K562 (cell line): ENCODE measurements at regions not wholly inside any gene's neighbourhood (a gene's known extent, or its start where the extent isn't known, plus 50 kb on each side); places are given as distances from the start of the nearest gene placed in this dataset.

ENCODE experiments used
- ATAC-seq: fragments of 200-7000 bp; cut with Tn5 transposase; 3 replicates; pipeline ENCODE4 v1.9.1; 2020; ENCODE audit warnings: moderate library complexity
- BruUV-seq: library from RNA; stranded (reverse); fragments of 400-500 nt; replicated peaks from 2 replicates; lab custom pipeline; 2021; lab: Mats Ljungman, UMichigan
- CTCF ChIA-PET: fragments of 300-600 bp; formaldehyde crosslinking; extraction: SDS; loops from one replicate; lab custom pipeline; 2021; ENCODE audit warnings: low intra/inter-chr PET ratio; lab: Yijun Ruan, JAX
- POLR2A ChIA-PET: fragments of 300-600, 350-650 bp; sonication (Branson Sonifier 250); formaldehyde crosslinking; extraction: SDS; loops from one replicate; lab custom pipeline; 2021; ENCODE audit warnings: antibody characterized with exemption, inconsistent platforms; lab: Yijun Ruan, JAX
- DNase-seq, 4 experiments: peaks; one replicate each; pipeline versions ENCODE4 v3.0.0 to v3.0.0-alpha.2; 2011 to 2018; ENCODE audit warnings: low spot score in 3 of 4, mixed read lengths in 3 of 4; ENCODE audit errors: extremely low read depth in 1 of 4
- FAIRE-seq: peaks from 2 replicates; lab custom pipeline; 2011; peaks lifted over from hg19 to GRCh38; lab: Jason Lieb, UNC
- H2AFZ ChIP-seq: 2 replicates; pipeline ENCODE4 v1.6.0; 2011; ENCODE audit warnings: low read depth, low read length, control low read depth, inconsistent platforms
- H3K27ac ChIP-seq: fragments of 200-600 bp; 3 replicates; pipeline ENCODE4 v1.8.0; 2011; ENCODE audit warnings: low read depth, mild to moderate bottlenecking, control low read depth, inconsistent platforms, low read length, moderate library complexity, mixed read lengths; ENCODE audit errors: extremely low read depth
- H3K27me3 ChIP-seq, 2 experiments: fragments of 300-600 bp in 1 of 2; 2 replicates in 1 of 2; 3 replicates in 1 of 2; pipeline versions ENCODE4 v1.6.0 to v1.8.0; 2011; ENCODE audit warnings: inconsistent platforms in 2 of 2, low read length in 2 of 2, mild to moderate bottlenecking in 1 of 2, mixed read lengths in 1 of 2, moderate library complexity in 1 of 2; ENCODE audit not compliant: control insufficient read depth in 2 of 2, insufficient read depth in 2 of 2
- H3K36me3 ChIP-seq: fragments of 300-600 bp; 3 replicates; pipeline ENCODE4 v1.8.0; 2011; ENCODE audit warnings: mild to moderate bottlenecking, low read length, inconsistent platforms; ENCODE audit not compliant: control insufficient read depth, insufficient read depth
- H3K4me1 ChIP-seq, 2 experiments: fragments of 200-600 bp in 1 of 2; replicated peaks in 1 of 2; 2 replicates in 1 of 2; 3 replicates in 1 of 2; pipeline versions ENCODE4 v1.5.1 to v1.8.0; 2011; ENCODE audit warnings: inconsistent platforms in 2 of 2, low read length in 2 of 2, mild to moderate bottlenecking in 1 of 2, mixed read lengths in 1 of 2, moderate library complexity in 1 of 2; ENCODE audit not compliant: control insufficient read depth in 2 of 2, insufficient read depth in 2 of 2
- H3K4me2 ChIP-seq: 2 replicates; pipeline ENCODE4 v1.6.1; 2011; ENCODE audit warnings: low read length, control low read depth, inconsistent platforms, mixed read lengths; ENCODE audit not compliant: insufficient read depth
- H3K4me3 ChIP-seq: fragments of 200-600 bp; sonication (generic), shearing (Covaris generic); 2 replicates; pipeline ENCODE4 v1.5.1; 2016; ENCODE audit warnings: control low read depth, inconsistent platforms
- H3K79me2 ChIP-seq: fragments of 200-600 bp; 3 replicates; pipeline ENCODE4 v1.8.0; 2011; ENCODE audit warnings: low read length, inconsistent platforms; ENCODE audit not compliant: control insufficient read depth, insufficient read depth
- H3K9ac ChIP-seq, 2 experiments: 2 replicates each; pipeline versions ENCODE4 v1.6.0 to v1.6.1; 2011; ENCODE audit warnings: low read depth in 2 of 2, low read length in 2 of 2, control low read depth in 1 of 2, inconsistent platforms in 1 of 2, mild to moderate bottlenecking in 1 of 2, mixed read lengths in 1 of 2; ENCODE audit not compliant: insufficient read depth in 1 of 2
- H3K9me1 ChIP-seq: one replicate; pipeline ENCODE4 v1.6.0; 2011; ENCODE audit warnings: inconsistent platforms, mild to moderate bottlenecking, low read length, moderate library complexity; ENCODE audit not compliant: control insufficient read depth, insufficient read depth
- H3K9me3 ChIP-seq: replicated peaks from 2 replicates; pipeline ENCODE4 v1.5.1; 2011; ENCODE audit warnings: low read depth, low read length, inconsistent platforms; ENCODE audit not compliant: control insufficient read depth, insufficient read depth
- H4K20me1 ChIP-seq: replicated peaks from 2 replicates; pipeline ENCODE4 v1.6.1; 2011; ENCODE audit warnings: low read length, inconsistent platforms, mixed read lengths; ENCODE audit not compliant: control insufficient read depth, insufficient read depth
- CEBPG ChIP-seq, 3 experiments: fragments of 200-800 bp in 1 of 3; sonication (Bioruptor generic) in 1 of 3; sonication (generic) in 1 of 3; formaldehyde crosslinking in 1 of 3; IDR thresholded peaks in 2 of 3; conservative IDR thresholded peaks in 1 of 3; 2 replicates each; pipeline versions ENCODE4 v1.6.1 to v1.8.0; 2016 to 2022; ENCODE audit warnings: missing compliant biosample characterization in 2 of 3, missing genetic modification characterization in 2 of 3, mild to moderate bottlenecking in 1 of 3, missing genetic modification reagents in 1 of 3
- DMBX1 ChIP-seq: fragments of 250-450 bp; sonication (Bioruptor Pico); IDR thresholded peaks from 2 replicates; pipeline ENCODE4 v1.8.0; 2022; ENCODE audit warnings: inconsistent platforms, mild to moderate bottlenecking, moderate library complexity, borderline replicate concordance
- GABPA ChIP-seq: fragments of 200-800 bp; sonication (Bioruptor generic); conservative IDR thresholded peaks from 2 replicates; pipeline ENCODE4 v1.6.1; 2016; ENCODE audit warnings: low read depth, missing genetic modification characterization, missing compliant biosample characterization
- HIVEP1 ChIP-seq: fragments of 250-450 bp; sonication (Bioruptor Pico); IDR thresholded peaks from 2 replicates; pipeline ENCODE4 v1.4.0; 2020; ENCODE audit warnings: mild to moderate bottlenecking
- SMARCB1 ChIP-seq: IDR thresholded peaks from 2 replicates; pipeline ENCODE4 v1.6.1; 2011; ENCODE audit warnings: improper control_type of control experiment, low read depth; ENCODE audit not compliant: insufficient read length
- TRIM24 ChIP-seq, 2 experiments: fragments of 450-650 bp; IDR thresholded peaks; 2 replicates each; pipeline ENCODE4 v1.6.1; 2016
- ZNF311 ChIP-seq: fragments of 250-450 bp; sonication (Bioruptor Pico); IDR thresholded peaks from 2 replicates; pipeline ENCODE4 v1.4.0; 2020; ENCODE audit warnings: mild to moderate bottlenecking, moderate library complexity
- ZNF79 ChIP-seq: fragments of 250-450 bp; sonication (Bioruptor Pico); IDR thresholded peaks from 2 replicates; pipeline ENCODE4 v1.4.0; 2020; ENCODE audit warnings: low read depth, mild to moderate bottlenecking, moderate library complexity
- WGBS: fragments of 100-300 bp; shearing (Covaris generic); methylation state at CpG from one replicate; pipeline ENCODE4 v1.1.6; 2016; ENCODE audit warnings: low coverage, mixed read lengths; ENCODE audit not compliant: insufficient coverage; ENCODE audit errors: missing lambda C conversion rate; 5-methylcytosine and 5-hydroxymethylcytosine counted together
- in situ Hi-C: fragments of 300-500 bp; cut with MboI; formaldehyde crosslinking; loops from 4 replicates; pipeline ENCODE4 v1.15.0; 2018; ENCODE audit warnings: inconsistent platforms, mixed read lengths
- intact Hi-C: fragments of 100-400 bp; cut with micrococcal nuclease; formaldehyde crosslinking; loops from 2 replicates; pipeline ENCODE4 v1.14.2; 2022

GRCh38 chr20:6384956-6385486 lies 262.2 kb upstream of the FERMT1 start:
- no peak for FAIRE-seq
- ChIA-PET POLR2A (no interaction called here), CTCF (no interaction called here)
- Histone ChIP-seq H3K9me3 (no peaks in the 10 kb centered on the region), H3K9me1 (no peaks in the 10 kb centered on the region), H3K27ac (no peak overlapping the region), H3K4me3 (no peak overlapping the region), H3K9ac (no peak overlapping the region), H3K4me1 (no peaks in the 10 kb centered on the region), H2AFZ (no peak overlapping the region), H3K79me2 (no peaks in the 10 kb centered on the region), H3K4me2 (no peak overlapping the region), H3K27me3 (no peaks in the 10 kb centered on the region), H3K36me3 (no peaks in the 10 kb centered on the region), H4K20me1 (no peaks in the 10 kb centered on the region)
- in situ Hi-C loops, result no loop called here
- WGBS, result 4% methylated on average over 2 of the region's 2 CpGs
- ATAC-seq, result no peak
- BruUV-seq, result no TSS peak
- intact Hi-C loops, result no loop called here
- no peak for DNase-seq
- TF ChIP-seq ZNF79 (CRISPR knock-in tag), result 0 out of 2 replicates have a peak, but pooled peaks have one; percentile 41
- TF ChIP-seq ZNF311, result peak; percentile 42; the same call in 1 of the 2 replicates
- TF ChIP-seq DMBX1 (CRISPR knock-in tag), result peak; percentile 57; the same call in 1 of the 2 replicates
- no peak for TF ChIP-seq TRIM24 (IDR thresholded peaks at IDR 0.05)
- TF ChIP-seq CEBPG (CRISPR knock-in tag; IDR thresholded peaks at IDR 0.05), result no peak
- TF ChIP-seq CEBPG (tag; conservative IDR thresholded peaks at IDR 0.05 in 1 of 2, IDR thresholded peaks at IDR 0.05 in 1 of 2), result peak in 1 of 2 experiments; percentile 61; a peak in 2 of 4 replicates

GRCh38 chr20:6384380-6384779 lies 261.6 kb upstream of the FERMT1 start:
- no peaks in the 10 kb centered on the region for H3K27me3 ChIP-seq
- H3K9me1 ChIP-seq, result no peaks in the 10 kb centered on the region
- H3K79me2 ChIP-seq, result no peaks in the 10 kb centered on the region
- H4K20me1 ChIP-seq, result no peaks in the 10 kb centered on the region
- FAIRE-seq (no peak), ATAC-seq (no peak), DNase-seq (no peak)
- CTCF ChIA-PET, result no interaction called here
- H3K36me3 ChIP-seq, result no peaks in the 10 kb centered on the region
- WGBS, result 5% methylated on average over 4 of the region's 4 CpGs
- H3K27ac ChIP-seq, result no peak overlapping the region
- H3K4me3 ChIP-seq, result no peak overlapping the region
- no peaks in the 10 kb centered on the region for H3K4me1 ChIP-seq
- BruUV-seq, result no TSS peak
- POLR2A ChIA-PET, result no interaction called here
- no peaks in the 10 kb centered on the region for H3K9me3 ChIP-seq
- no peak overlapping the region for H2AFZ ChIP-seq
- intact Hi-C loops, result no loop called here
- in situ Hi-C loops, result no loop called here
- H3K4me2 ChIP-seq, result no peak overlapping the region
- H3K9ac ChIP-seq, result no peak overlapping the region
- TF ChIP-seq GABPA (tag), result no peak
- TF ChIP-seq SMARCB1, result no peak
- TF ChIP-seq HIVEP1, result no peak
